Naive thymus-derived CD4-positive, alpha-beta T cell (primary cell): ENCODE measurements at regions not wholly inside any gene's neighbourhood (a gene's known extent, or its start where the extent isn't known, plus 50 kb on each side); places are given as distances from the start of the nearest gene placed in this dataset.

Experiments used
- ATAC-seq: fragments of 150-1000 bp; cut with Tn5 transposase; 2 replicates; pipeline ENCODE4 v1.10.0; 2021; ENCODE audit warnings: mild to moderate bottlenecking, moderate library complexity
- CTCF ChIA-PET: fragments of 350-600 bp; sonication (Branson Sonifier 250); formaldehyde crosslinking; loops from one replicate; lab custom pipeline; 2021; ENCODE audit warnings: antibody characterized with exemption; lab: Charles Lee
- POLR2A ChIA-PET: fragments of 350-600 bp; sonication (Branson Sonifier 250); formaldehyde crosslinking; loops from one replicate; lab custom pipeline; 2021; ENCODE audit warnings: antibody characterized with exemption, inconsistent platforms; lab: Charles Lee
- DNase-seq, 9 donors: peaks; one replicate each; pipeline versions ENCODE4 v3.0.0 to v3.0.0-alpha.2; 2020 to 2022; ENCODE audit warnings: mixed read lengths in 1 of 9
- H3K27ac ChIP-seq: one replicate; pipeline ENCODE4 v1.7.0; 2013; ENCODE audit warnings: mild to moderate bottlenecking, low read depth, low read length, moderate library complexity
- H3K27me3 ChIP-seq, 2 donors: one replicate each; pipeline ENCODE4 v1.7.0; 2013; ENCODE audit warnings: low read length in 2 of 2, mild to moderate bottlenecking in 2 of 2, moderate library complexity in 2 of 2; ENCODE audit not compliant: control insufficient read depth in 2 of 2, insufficient read depth in 2 of 2
- H3K36me3 ChIP-seq, 3 experiments: 1 replicate in 2 of 3; 2 replicates in 1 of 3; pipeline ENCODE4 v1.7.0; 2013; ENCODE audit warnings: low read length in 3 of 3, mild to moderate bottlenecking in 3 of 3, moderate library complexity in 1 of 3; ENCODE audit not compliant: insufficient read depth in 3 of 3, control insufficient read depth in 2 of 3
- H3K4me1 ChIP-seq, 2 donors: one replicate each; pipeline ENCODE4 v1.7.0; 2013; ENCODE audit warnings: low read length in 2 of 2, mild to moderate bottlenecking in 2 of 2, moderate library complexity in 1 of 2; ENCODE audit not compliant: control insufficient read depth in 2 of 2, insufficient read depth in 2 of 2
- H3K4me3 ChIP-seq: 2 replicates; pipeline ENCODE4 v1.7.0; 2013; ENCODE audit warnings: mild to moderate bottlenecking, low read length
- H3K9me3 ChIP-seq, 3 experiments: 1 replicate in 2 of 3; 2 replicates in 1 of 3; pipeline ENCODE4 v1.7.0; 2013; ENCODE audit warnings: low read length in 3 of 3; ENCODE audit not compliant: control insufficient read depth in 2 of 3
- H3K27ac Mint-ChIP-seq, 9 donors: one replicate each; pipeline ENCODE4 v1.8.0; 2020 to 2022; ENCODE audit warnings: mixed read lengths in 9 of 9, mild to moderate bottlenecking in 8 of 9, moderate library complexity in 5 of 9, inconsistent platforms in 2 of 9
- H3K27me3 Mint-ChIP-seq, 5 donors: one replicate each; pipeline ENCODE4 v1.8.0; 2021 to 2022; ENCODE audit warnings: mixed read lengths in 5 of 5, mild to moderate bottlenecking in 1 of 5
- H3K36me3 Mint-ChIP-seq, 5 donors: one replicate each; pipeline ENCODE4 v1.8.0; 2020 to 2022; ENCODE audit warnings: mixed read lengths in 5 of 5, mild to moderate bottlenecking in 3 of 5, inconsistent platforms in 1 of 5
- H3K4me1 Mint-ChIP-seq, 7 donors: one replicate each; pipeline ENCODE4 v1.8.0; 2020 to 2022; ENCODE audit warnings: mixed read lengths in 7 of 7, mild to moderate bottlenecking in 3 of 7, inconsistent platforms in 1 of 7
- H3K4me3 Mint-ChIP-seq, 10 donors: one replicate each; pipeline ENCODE4 v1.8.0; 2020 to 2022; ENCODE audit warnings: mild to moderate bottlenecking in 10 of 10, mixed read lengths in 10 of 10, moderate library complexity in 6 of 10, inconsistent platforms in 2 of 10
- H3K9me3 Mint-ChIP-seq, 11 donors: one replicate each; pipeline ENCODE4 v1.8.0; 2020 to 2022; ENCODE audit warnings: mixed read lengths in 11 of 11, mild to moderate bottlenecking in 4 of 11, inconsistent platforms in 1 of 11, moderate library complexity in 1 of 11
- intact Hi-C, 2 donors: fragments of 100-400 bp; cut with micrococcal nuclease; formaldehyde crosslinking; loops; one replicate each; pipeline ENCODE4 v1.15.1; 2023

GRCh38 chr2:194718881-194719280 lies 938.1 kb upstream of the SLC39A10 start:
- H3K36me3 ChIP-seq = no peaks in the 10 kb centered on the region
- no peak overlapping the region for H3K4me3 ChIP-seq
- H3K4me3 Mint-ChIP-seq = no peak overlapping the region
- no peaks in the 10 kb centered on the region for H3K4me1 ChIP-seq
- no peak overlapping the region for H3K27ac ChIP-seq
- no peak for ATAC-seq
- H3K9me3 Mint-ChIP-seq = peaks cover 0 to 1% (median 0%) of the 10 kb centered on the region in 11 donors
- DNase-seq = no peak
- H3K27me3 ChIP-seq = no peaks in the 10 kb centered on the region
- intact Hi-C loops = no loop called here
- no peaks in the 10 kb centered on the region for H3K4me1 Mint-ChIP-seq
- no peaks in the 10 kb centered on the region for H3K9me3 ChIP-seq
- no peaks in the 10 kb centered on the region for H3K36me3 Mint-ChIP-seq
- H3K27ac Mint-ChIP-seq = no peak overlapping the region
- H3K27me3 Mint-ChIP-seq = no peaks in the 10 kb centered on the region
- ChIA-PET CTCF (no interaction called here), POLR2A (interaction anchor here (0.6 kb wide), 1 partner anchor 400 kb away, joined by 3 read pairs; no protein-coding TSS in a partner anchor)

- Mint-ChIP-seq H3K27me3 (no peaks in the 10 kb centered on the region), H3K36me3 (no peaks in the 10 kb centered on the region), H3K4me3 (no peak overlapping the region), H3K4me1 (no peaks in the 10 kb centered on the region), H3K27ac (no peak overlapping the region), H3K9me3 (no peaks in the 10 kb centered on the region)
- intact Hi-C loops = no loop called here
- no peaks in the 10 kb centered on the region for H3K9me3 ChIP-seq
- no peaks in the 10 kb centered on the region for H3K36me3 ChIP-seq
- ChIA-PET POLR2A (no interaction called here), CTCF (no interaction called here)
- ATAC-seq = no peak
- H3K27me3 ChIP-seq = no peaks in the 10 kb centered on the region
- no peak overlapping the region for H3K27ac ChIP-seq
- H3K4me1 ChIP-seq = no peaks in the 10 kb centered on the region
- no peak for DNase-seq
- no peak overlapping the region for H3K4me3 ChIP-seq
Observed at GRCh38 chr2:194714541-194714940, 942.5 kb upstream of the SLC39A10 start.

GRCh38 chr2:194709840-194710239 lies 947.2 kb upstream of the SLC39A10 start:
- Histone ChIP-seq H3K27me3 (no peaks in the 10 kb centered on the region), H3K4me1 (no peaks in the 10 kb centered on the region), H3K4me3 (no peak overlapping the region), H3K36me3 (no peaks in the 10 kb centered on the region), H3K9me3 (no peaks in the 10 kb centered on the region), H3K27ac (no peak overlapping the region)
- Mint-ChIP-seq H3K27me3 (peaks cover 0 to 11% (median 0%) of the 10 kb centered on the region in 5 donors), H3K36me3 (no peaks in the 10 kb centered on the region), H3K4me3 (no peak overlapping the region), H3K27ac (no peak overlapping the region), H3K9me3 (peaks cover 0 to 3% (median 0%) of the 10 kb centered on the region in 11 donors), H3K4me1 (no peaks in the 10 kb centered on the region)
- ChIA-PET CTCF (no interaction called here), POLR2A (no interaction called here)
- DNase-seq (no peak), ATAC-seq (peak; percentile 31)
- intact Hi-C loops = no loop called here

GRCh38 chr2:194706179-194706578 lies 950.8 kb upstream of the SLC39A10 start:
- H3K27ac ChIP-seq = no peak overlapping the region
- Mint-ChIP-seq H3K36me3 (no peaks in the 10 kb centered on the region), H3K27ac (no peak overlapping the region), H3K4me1 (no peaks in the 10 kb centered on the region), H3K4me3 (no peak overlapping the region), H3K9me3 (peaks cover 0 to 3% (median 0%) of the 10 kb centered on the region in 11 donors), H3K27me3 (peaks cover 0 to 11% (median 0%) of the 10 kb centered on the region in 5 donors)
- H3K4me1 ChIP-seq = no peaks in the 10 kb centered on the region
- no peaks in the 10 kb centered on the region for H3K36me3 ChIP-seq
- no peaks in the 10 kb centered on the region for H3K27me3 ChIP-seq
- no peaks in the 10 kb centered on the region for H3K9me3 ChIP-seq
- POLR2A ChIA-PET = no interaction called here
- no peak overlapping the region for H3K4me3 ChIP-seq
- intact Hi-C loops = no loop called here
- CTCF ChIA-PET = no interaction called here
- ATAC-seq (no peak), DNase-seq (no peak)

GRCh38 chr2:194705398-194705797 lies 951.6 kb upstream of the SLC39A10 start:
- H3K36me3 ChIP-seq = no peaks in the 10 kb centered on the region
- no peaks in the 10 kb centered on the region for H3K27me3 ChIP-seq
- Mint-ChIP-seq H3K36me3 (no peaks in the 10 kb centered on the region), H3K27me3 (peaks cover 0 to 11% (median 0%) of the 10 kb centered on the region in 5 donors), H3K27ac (no peak overlapping the region), H3K9me3 (peaks cover 0 to 3% (median 0%) of the 10 kb centered on the region in 11 donors), H3K4me1 (no peaks in the 10 kb centered on the region), H3K4me3 (no peak overlapping the region)
- intact Hi-C loops = no loop called here
- CTCF ChIA-PET = no interaction called here
- no peak overlapping the region for H3K27ac ChIP-seq
- H3K4me3 ChIP-seq = no peak overlapping the region
- POLR2A ChIA-PET = no interaction called here
- ATAC-seq (no peak), DNase-seq (no peak)
- H3K9me3 ChIP-seq = no peaks in the 10 kb centered on the region
- no peaks in the 10 kb centered on the region for H3K4me1 ChIP-seq

- Mint-ChIP-seq H3K27me3 (peaks cover 0 to 3% (median 0%) of the 10 kb centered on the region in 5 donors), H3K27ac (no peak overlapping the region), H3K4me3 (no peak overlapping the region), H3K36me3 (no peaks in the 10 kb centered on the region), H3K9me3 (peaks cover 0 to 6% (median 0%) of the 10 kb centered on the region in 11 donors), H3K4me1 (no peaks in the 10 kb centered on the region)
- intact Hi-C loops = no loop called here
- no peaks in the 10 kb centered on the region for H3K9me3 ChIP-seq
- no peak for ATAC-seq
- no peak overlapping the region for H3K27ac ChIP-seq
- H3K36me3 ChIP-seq = no peaks in the 10 kb centered on the region
- CTCF ChIA-PET = no interaction called here
- no peak overlapping the region for H3K4me3 ChIP-seq
- POLR2A ChIA-PET = no interaction called here
- no peak for DNase-seq
- H3K4me1 ChIP-seq = no peaks in the 10 kb centered on the region
- H3K27me3 ChIP-seq = no peaks in the 10 kb centered on the region
Observed at GRCh38 chr2:194700726-194701125, 956.3 kb upstream of the SLC39A10 start.

- no peaks in the 10 kb centered on the region for H3K9me3 ChIP-seq
- peaks cover 0 to 6% (median 0%) of the 10 kb centered on the region in 11 donors for H3K9me3 Mint-ChIP-seq
Observed at GRCh38 chr2:194700116-194700515, 956.9 kb upstream of the SLC39A10 start.

More at GRCh38 chr2:194700116-194700515, 956.9 kb upstream of the SLC39A10 start:
- no peaks in the 10 kb centered on the region for H3K36me3 Mint-ChIP-seq
- no peaks in the 10 kb centered on the region for H3K4me1 ChIP-seq
- no peak overlapping the region for H3K4me3 ChIP-seq
- H3K4me1 Mint-ChIP-seq = no peaks in the 10 kb centered on the region
- no peaks in the 10 kb centered on the region for H3K36me3 ChIP-seq
- no peaks in the 10 kb centered on the region for H3K27me3 ChIP-seq
- H3K27me3 Mint-ChIP-seq = peaks cover 0 to 3% (median 0%) of the 10 kb centered on the region in 5 donors
- no peak overlapping the region for H3K4me3 Mint-ChIP-seq
- H3K27ac Mint-ChIP-seq = no peak overlapping the region
- ATAC-seq (no peak), DNase-seq (no peak)
- H3K27ac ChIP-seq = no peak overlapping the region
- ChIA-PET CTCF (no interaction called here), POLR2A (no interaction called here)
- intact Hi-C loops = no loop called here
